HG03378 (cell line): ENCODE measurements at regions not wholly inside any gene's neighbourhood (a gene's known extent, or its start where the extent isn't known, plus 50 kb on each side); places are given as distances from the start of the nearest gene placed in this dataset.

Source experiments
- ATAC-seq: cut with Tn5 transposase; IDR thresholded peaks from one replicate; pipeline ENCODE4 v1.9.1; 2021; ENCODE audit warnings: mild to moderate bottlenecking, moderate library complexity; ENCODE audit not compliant: unreplicated experiment

DNA sequence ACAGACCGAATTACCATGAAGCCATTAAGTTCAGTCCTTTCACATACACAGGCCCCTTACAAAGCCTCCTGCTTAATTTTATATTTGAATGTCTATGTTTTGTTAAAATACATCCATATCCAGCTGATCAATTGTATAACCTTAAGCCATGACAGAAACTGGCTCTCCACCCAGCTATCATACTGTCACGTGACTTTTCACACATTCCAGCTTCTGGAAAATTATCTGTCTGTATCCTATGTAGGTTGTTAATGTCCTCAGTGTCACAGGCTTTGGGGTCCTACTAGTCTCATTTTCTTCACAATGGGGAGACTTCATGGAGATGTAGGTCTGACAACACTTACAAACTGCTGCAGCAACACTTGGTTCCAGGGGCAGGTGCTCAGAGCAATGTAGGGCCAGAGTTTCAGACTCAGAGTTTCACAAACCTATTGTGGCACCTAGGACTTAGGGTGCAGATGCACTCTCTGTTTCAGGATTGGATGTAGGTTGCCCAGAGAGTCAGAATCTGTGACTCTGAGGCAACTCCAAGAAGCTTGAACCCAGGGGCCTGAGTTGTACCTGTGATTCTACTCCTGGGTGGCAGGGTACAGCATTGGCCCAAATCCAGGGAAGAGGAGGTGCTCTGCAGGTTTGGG, 69.6 kb upstream of the PCDH20 start:
- no peak for ATAC-seq

DNA sequence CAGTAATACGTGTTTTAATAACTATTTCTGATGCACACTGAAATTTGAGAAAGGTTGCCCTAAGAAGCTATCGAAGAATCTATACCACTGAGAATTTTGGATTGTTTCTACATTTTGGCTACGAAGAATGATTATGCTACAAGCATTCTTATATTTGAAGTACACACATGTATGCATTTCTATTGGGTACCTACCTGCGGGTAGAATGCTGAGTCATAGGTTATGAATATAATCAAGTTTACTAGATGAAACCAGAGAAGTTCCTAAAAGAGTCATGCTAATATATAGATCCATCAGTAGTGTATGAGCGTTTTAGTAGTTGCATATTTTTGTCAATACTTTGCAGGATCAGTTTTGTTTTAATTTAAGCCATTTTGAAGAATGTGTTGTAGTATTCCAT, 62.0 kb upstream of the PCDH20 start:
- ATAC-seq = no peak

DNA sequence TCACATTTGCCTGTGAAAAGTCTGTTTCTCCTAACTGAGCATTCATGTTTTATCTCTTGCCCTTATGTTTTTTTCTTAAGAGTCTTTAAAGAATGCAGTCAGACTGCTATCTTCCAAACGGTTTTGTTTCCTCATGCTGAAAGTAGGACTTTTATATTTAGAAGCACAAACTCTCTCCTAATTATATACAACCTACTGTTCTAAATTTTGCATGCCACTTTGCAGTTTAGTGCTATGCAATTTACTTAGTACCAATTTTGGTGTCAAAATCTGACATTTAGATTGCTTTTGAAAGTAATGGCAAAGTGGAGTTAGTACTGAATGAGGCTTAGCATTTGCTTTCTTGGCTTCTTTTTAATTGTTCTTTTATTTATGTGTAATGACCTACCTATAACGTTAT, 55.1 kb upstream of the PCDH20 start:
- no peak for ATAC-seq

DNA sequence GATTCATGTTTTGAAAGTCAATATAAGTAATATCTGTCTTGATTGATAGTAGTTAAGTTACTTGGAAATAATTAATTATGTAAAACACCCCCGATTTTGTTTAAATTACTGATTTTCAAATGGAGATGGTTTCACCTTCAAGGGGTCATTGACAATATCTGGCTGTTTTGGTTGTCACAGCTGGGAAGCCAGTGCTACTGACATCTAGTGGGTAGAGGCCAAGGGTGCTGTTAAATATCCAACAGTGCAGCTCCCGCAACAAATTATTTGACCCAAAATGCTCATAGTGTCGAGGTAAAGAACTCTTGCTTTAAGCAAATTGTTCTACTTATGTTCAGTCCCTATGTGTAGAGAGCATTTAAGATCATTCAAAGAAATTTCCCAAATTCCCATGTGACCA, 50.6 kb upstream of the PCDH20 start:
- no peak for ATAC-seq
